CD4-positive, CD25-positive, alpha-beta regulatory T cell (primary cell): ENCODE measurements at regions not wholly inside any gene's neighbourhood (a gene's known extent, or its start where the extent isn't known, plus 50 kb on each side); places are given as distances from the start of the nearest gene placed in this dataset.
"Not testable (repeated sequence)": the region's sequence is repeated elsewhere in the genome, so short reads cannot be mapped to it uniquely, and the experiment has no call there.

Source experiments
- ATAC-seq, 2 donors: fragments of 150-1000 bp; cut with Tn5 transposase; one replicate each; pipeline ENCODE4 v1.10.0; 2021; ENCODE audit warnings: low read depth in 2 of 2, moderate number of reproducible peaks in 2 of 2, moderate library complexity in 1 of 2
- DNase-seq, 3 donors: peaks; one replicate each; pipeline versions ENCODE4 v3.0.0 to v3.0.0-alpha.2; 2012 to 2022; ENCODE audit warnings: mixed read lengths in 1 of 3
- H3K27ac ChIP-seq: one replicate; pipeline ENCODE4 v1.7.0; 2013; ENCODE audit warnings: mild to moderate bottlenecking, low read length; ENCODE audit not compliant: insufficient read depth, poor library complexity, severe bottlenecking
- H3K27me3 ChIP-seq: one replicate; pipeline ENCODE4 v1.7.0; 2013; ENCODE audit warnings: low read length; ENCODE audit not compliant: control insufficient read depth, insufficient read depth
- H3K36me3 ChIP-seq: one replicate; pipeline ENCODE4 v1.7.0; 2013; ENCODE audit warnings: mild to moderate bottlenecking, low read length, moderate library complexity; ENCODE audit not compliant: control insufficient read depth, insufficient read depth
- H3K4me1 ChIP-seq: 2 replicates; pipeline ENCODE4 v1.7.0; 2013; ENCODE audit warnings: mild to moderate bottlenecking, low read length; ENCODE audit not compliant: insufficient read depth, control insufficient read depth, poor library complexity, severe bottlenecking
- H3K4me3 ChIP-seq: one replicate; pipeline ENCODE4 v1.7.0; 2013; ENCODE audit warnings: low read depth, mild to moderate bottlenecking, low read length, moderate library complexity
- H3K9me3 ChIP-seq, 2 experiments: 1 replicate in 1 of 2; 2 replicates in 1 of 2; pipeline ENCODE4 v1.7.0; 2013; ENCODE audit warnings: low read length in 2 of 2, mild to moderate bottlenecking in 1 of 2, moderate library complexity in 1 of 2; ENCODE audit not compliant: control insufficient read depth in 2 of 2
- H3K27ac Mint-ChIP-seq, 3 donors: one replicate each; pipeline ENCODE4 v1.8.0; 2020 to 2022; ENCODE audit warnings: mild to moderate bottlenecking in 3 of 3, mixed read lengths in 3 of 3, moderate library complexity in 2 of 3
- H3K27me3 Mint-ChIP-seq: one replicate; pipeline ENCODE4 v1.8.0; 2022; ENCODE audit warnings: mild to moderate bottlenecking, mixed read lengths
- H3K36me3 Mint-ChIP-seq: one replicate; pipeline ENCODE4 v1.8.0; 2020; ENCODE audit warnings: mixed read lengths
- H3K4me1 Mint-ChIP-seq, 4 donors: one replicate each; pipeline ENCODE4 v1.8.0; 2020 to 2022; ENCODE audit warnings: mixed read lengths in 4 of 4, mild to moderate bottlenecking in 1 of 4
- H3K4me3 Mint-ChIP-seq, 4 donors: one replicate each; pipeline ENCODE4 v1.8.0; 2020 to 2022; ENCODE audit warnings: mild to moderate bottlenecking in 4 of 4, mixed read lengths in 4 of 4, moderate library complexity in 3 of 4
- H3K9me3 Mint-ChIP-seq, 7 donors: one replicate each; pipeline ENCODE4 v1.8.0; 2020 to 2022; ENCODE audit warnings: mixed read lengths in 7 of 7, mild to moderate bottlenecking in 3 of 7, moderate library complexity in 2 of 7

DNA sequence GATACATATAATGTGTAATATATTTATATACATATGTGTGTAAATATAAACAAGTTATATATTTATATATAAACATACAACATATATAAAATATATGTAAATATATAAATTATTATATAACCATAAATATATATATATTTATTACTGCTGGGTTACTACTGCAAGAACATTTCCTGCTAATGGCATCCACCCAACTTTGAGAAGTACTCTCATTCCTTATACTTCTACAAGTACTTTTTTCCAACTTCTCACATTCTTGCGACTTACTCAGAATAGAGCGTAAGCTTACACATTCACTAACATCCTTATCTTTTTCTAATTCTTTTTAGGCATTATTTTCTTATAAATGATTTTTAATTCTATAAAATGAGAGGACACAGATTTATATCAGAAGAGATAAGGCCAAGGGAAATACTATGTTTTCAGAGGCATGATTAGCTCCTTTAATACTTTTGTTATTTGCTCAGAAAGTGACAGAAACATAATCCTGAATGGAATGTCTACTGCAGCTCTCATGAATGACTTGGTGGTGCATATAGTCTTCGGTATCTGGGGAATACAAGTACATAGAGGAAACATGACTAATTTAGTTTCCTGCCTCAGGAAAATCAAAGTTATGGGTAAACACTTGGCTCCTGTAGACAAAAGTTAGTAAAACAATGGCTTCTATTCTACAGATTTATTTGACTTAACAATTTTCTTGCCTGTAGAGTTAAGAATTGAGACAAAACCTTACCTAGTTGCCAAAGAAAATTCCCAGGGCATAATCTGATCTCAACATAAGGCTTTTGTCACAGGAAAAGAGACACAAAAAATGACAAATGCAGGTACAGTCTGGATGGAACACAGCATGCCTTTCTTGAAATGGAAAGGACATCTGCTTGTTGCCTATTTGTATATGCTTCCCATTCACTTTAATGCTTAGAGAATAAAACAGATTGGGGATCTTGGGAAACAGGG is 453.9 kb downstream of the SQOR start:
- Mint-ChIP-seq H3K4me3 (no peak overlapping the region), H3K4me1 (no peaks in the 10 kb centered on the region), H3K36me3 (no peaks in the 10 kb centered on the region), H3K27me3 (no peaks in the 10 kb centered on the region), H3K9me3 (peaks cover 0 to 6% (median 0%) of the 10 kb centered on the region in 7 donors), H3K27ac (no peak overlapping the region)
- DNase-seq (no peak), ATAC-seq (no peak)
- Histone ChIP-seq H3K9me3 (no peaks in the 10 kb centered on the region), H3K4me3 (no peak overlapping the region), H3K4me1 (no peaks in the 10 kb centered on the region), H3K36me3 (no peaks in the 10 kb centered on the region), H3K27me3 (no peaks in the 10 kb centered on the region), H3K27ac (no peak overlapping the region)

DNA sequence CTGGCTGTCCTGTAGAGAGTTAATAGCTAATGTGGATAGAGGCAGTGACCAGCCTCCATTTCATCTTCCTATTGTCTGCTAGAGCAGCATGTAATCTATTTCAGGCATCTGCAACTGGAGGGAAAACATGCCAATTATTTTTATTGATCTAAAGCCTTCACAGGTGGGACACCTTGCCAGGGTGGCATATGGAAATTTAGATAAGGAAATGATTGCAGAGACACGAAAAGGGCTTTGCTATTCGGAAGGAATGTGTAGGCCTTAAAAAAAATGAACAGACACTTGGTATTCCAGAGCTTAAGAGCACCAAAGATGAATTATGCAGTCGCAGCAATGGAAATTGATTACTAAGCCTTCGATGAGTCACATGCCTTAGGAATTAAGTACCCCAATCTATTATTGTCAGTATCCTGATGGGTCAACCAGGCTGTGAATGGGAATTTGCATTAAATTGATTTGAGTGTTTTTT is 454.7 kb downstream of the SQOR start:
- ATAC-seq, result no peak
- H3K27me3 ChIP-seq, result no peaks in the 10 kb centered on the region
- no peak for DNase-seq
- Mint-ChIP-seq H3K4me1 (no peaks in the 10 kb centered on the region), H3K9me3 (peaks cover 0 to 9% (median 0%) of the 10 kb centered on the region in 7 donors), H3K27me3 (no peaks in the 10 kb centered on the region), H3K36me3 (no peaks in the 10 kb centered on the region), H3K4me3 (no peak overlapping the region), H3K27ac (no peak overlapping the region)
- no peaks in the 10 kb centered on the region for H3K36me3 ChIP-seq
- no peak overlapping the region for H3K27ac ChIP-seq
- H3K9me3 ChIP-seq, result no peaks in the 10 kb centered on the region
- H3K4me3 ChIP-seq, result no peak overlapping the region
- H3K4me1 ChIP-seq, result no peaks in the 10 kb centered on the region

DNA sequence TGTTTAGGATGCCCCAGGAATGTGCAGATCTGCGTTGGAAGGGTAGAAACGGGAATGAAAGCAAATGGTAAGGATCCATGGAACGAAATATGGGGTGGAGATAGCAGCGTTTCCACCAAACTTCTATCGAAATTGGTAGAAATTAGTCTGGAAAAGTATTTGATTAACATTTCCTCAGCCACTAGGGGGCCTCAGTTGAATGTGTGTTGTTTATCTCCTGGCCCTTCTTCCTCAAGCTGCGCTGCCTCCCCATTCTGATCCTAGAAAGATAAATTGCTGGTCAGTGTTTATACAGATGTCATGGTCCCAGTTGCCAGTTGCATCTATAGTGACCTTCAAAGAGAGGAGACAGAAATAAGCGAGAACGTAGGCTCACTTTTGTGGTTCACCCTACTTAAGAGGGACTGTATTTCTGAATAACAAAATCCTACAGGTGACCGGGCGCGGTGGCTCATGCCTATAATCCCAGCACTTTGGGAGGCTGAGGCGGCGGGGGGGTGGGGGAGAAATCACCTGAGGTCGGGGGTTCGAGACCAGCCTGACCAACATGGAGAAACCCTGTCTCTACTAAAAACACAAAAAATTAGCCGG is 457.1 kb downstream of the SQOR start:
- H3K9me3 ChIP-seq, result no peaks in the 10 kb centered on the region
- no peaks in the 10 kb centered on the region for H3K4me1 ChIP-seq
- DNase-seq, result peak in 1 of 3 donors; percentile 1
- Mint-ChIP-seq H3K36me3 (no peaks in the 10 kb centered on the region), H3K4me3 (no peak overlapping the region), H3K27me3 (no peaks in the 10 kb centered on the region), H3K9me3 (peaks cover 0 to 6% (median 0%) of the 10 kb centered on the region in 7 donors), H3K27ac (no peak overlapping the region), H3K4me1 (no peaks in the 10 kb centered on the region)
- H3K27me3 ChIP-seq, result no peaks in the 10 kb centered on the region
- no peak overlapping the region for H3K4me3 ChIP-seq
- H3K36me3 ChIP-seq, result no peaks in the 10 kb centered on the region
- no peak overlapping the region for H3K27ac ChIP-seq
- no peak for ATAC-seq

DNA sequence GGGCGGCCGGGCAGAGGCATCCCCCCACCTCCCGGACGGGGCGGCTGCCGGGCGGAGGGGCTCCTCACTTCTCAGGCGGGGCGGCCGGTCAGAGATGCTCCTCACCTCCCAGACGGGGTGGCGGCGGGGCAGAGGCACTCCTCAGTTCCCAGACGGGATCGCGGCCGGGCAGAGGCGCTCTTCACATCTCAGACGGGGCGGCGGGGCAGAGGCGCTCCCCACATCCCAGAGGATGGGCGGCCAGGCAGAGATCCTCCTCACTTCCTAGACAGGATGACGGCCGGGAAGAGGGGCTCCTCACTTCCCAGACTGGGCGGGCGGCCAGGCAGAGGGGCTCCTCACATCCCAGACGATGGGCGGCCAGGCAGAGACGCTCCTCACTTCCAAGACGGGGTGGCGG is 463.2 kb downstream of the SQOR start:
- not testable (repeated sequence) for DNase-seq, H3K27ac Mint-ChIP-seq, H3K9me3 ChIP-seq, H3K4me1 ChIP-seq, H3K27me3 ChIP-seq, H3K36me3 ChIP-seq, H3K27ac ChIP-seq, H3K4me3 Mint-ChIP-seq, ATAC-seq, H3K27me3 Mint-ChIP-seq, H3K36me3 Mint-ChIP-seq, H3K4me3 ChIP-seq, H3K4me1 Mint-ChIP-seq
- H3K9me3 Mint-ChIP-seq, result peaks cover 0 to 11% (median 5%) of the 10 kb centered on the region in 7 donors

DNA sequence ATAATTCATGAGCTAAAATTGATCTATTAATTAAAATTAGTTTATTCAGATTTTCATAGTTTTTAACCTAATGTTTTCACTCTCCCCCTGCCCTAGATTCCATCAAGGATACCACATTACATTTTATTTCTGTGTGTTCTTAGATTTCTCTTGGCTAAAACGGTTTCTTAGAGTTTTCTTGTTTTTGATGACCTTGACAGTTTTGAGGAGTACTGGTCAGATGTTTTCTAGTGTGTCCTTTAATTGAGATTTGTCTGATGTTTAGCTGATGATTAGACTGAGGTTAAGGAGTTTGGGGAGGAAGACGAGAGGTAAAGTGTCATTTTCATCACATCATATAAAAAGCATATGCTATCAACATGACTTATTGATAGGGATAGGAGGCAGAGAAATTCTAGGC is 475.9 kb downstream of the SQOR start:
- DNase-seq (no peak), ATAC-seq (no peak)
- H3K9me3 ChIP-seq, result no peaks in the 10 kb centered on the region

DNA sequence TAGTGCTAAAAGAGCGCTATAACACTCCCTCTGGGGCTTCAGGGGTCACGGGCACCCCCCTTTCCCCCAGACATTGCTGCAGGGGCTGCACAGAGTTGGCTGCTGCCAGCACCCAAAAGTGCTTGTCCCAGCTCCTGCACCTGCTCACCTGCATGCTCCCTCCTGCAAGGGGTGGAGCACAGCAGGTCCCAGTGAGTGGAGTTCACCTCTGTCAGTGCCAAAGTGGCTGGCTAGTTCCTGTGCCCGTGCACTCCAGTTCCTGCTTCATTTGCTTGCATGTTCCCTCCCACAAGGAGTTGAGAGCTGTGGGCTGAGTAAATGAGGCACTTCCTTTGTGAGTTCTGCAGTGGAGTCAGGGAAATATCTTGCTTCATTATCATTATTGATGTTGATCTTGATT is 476.9 kb downstream of the SQOR start:
- Histone ChIP-seq H3K36me3 (no peaks in the 10 kb centered on the region), H3K27me3 (no peaks in the 10 kb centered on the region), H3K4me1 (no peaks in the 10 kb centered on the region), H3K9me3 (no peaks in the 10 kb centered on the region), H3K27ac (no peak overlapping the region), H3K4me3 (no peak overlapping the region)
- Mint-ChIP-seq H3K27ac (no peak overlapping the region), H3K4me3 (no peak overlapping the region), H3K9me3 (peaks cover 0 to 5% (median 3%) of the 10 kb centered on the region in 7 donors), H3K27me3 (no peaks in the 10 kb centered on the region), H3K4me1 (no peaks in the 10 kb centered on the region), H3K36me3 (no peaks in the 10 kb centered on the region)
- DNase-seq (no peak), ATAC-seq (no peak)

More for the DNA sequence above, 475.9 kb downstream of the SQOR start:
- H3K27ac ChIP-seq, result no peak overlapping the region
- no peak overlapping the region for H3K4me3 ChIP-seq
- no peaks in the 10 kb centered on the region for H3K27me3 ChIP-seq
- Mint-ChIP-seq H3K9me3 (peaks cover 0 to 3% (median 2%) of the 10 kb centered on the region in 7 donors), H3K36me3 (no peaks in the 10 kb centered on the region), H3K4me1 (no peaks in the 10 kb centered on the region), H3K27me3 (no peaks in the 10 kb centered on the region), H3K27ac (no peak overlapping the region), H3K4me3 (no peak overlapping the region)
- H3K36me3 ChIP-seq, result no peaks in the 10 kb centered on the region
- no peaks in the 10 kb centered on the region for H3K4me1 ChIP-seq

DNA sequence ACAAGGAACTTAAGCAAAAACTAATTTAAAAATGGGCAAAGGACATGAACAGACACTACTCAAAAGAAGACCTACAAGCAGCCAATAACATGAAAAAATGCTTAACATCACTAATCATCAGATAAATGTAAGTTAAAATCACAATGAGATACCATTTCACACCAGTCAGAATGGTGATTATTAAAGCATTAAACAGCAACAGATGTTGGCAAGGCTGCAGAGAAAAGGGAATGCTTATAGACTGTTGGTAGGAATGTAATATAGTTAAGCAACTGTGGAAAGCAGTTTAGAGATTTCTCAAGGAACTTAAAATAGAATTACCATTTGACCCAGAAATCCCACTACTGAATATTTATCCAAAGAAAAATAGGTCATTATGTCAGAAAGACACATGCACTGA is 482.2 kb downstream of the SQOR start:
- Histone ChIP-seq H3K27ac (no peak overlapping the region), H3K4me3 (no peak overlapping the region), H3K36me3 (no peaks in the 10 kb centered on the region), H3K9me3 (no peaks in the 10 kb centered on the region), H3K4me1 (no peaks in the 10 kb centered on the region), H3K27me3 (no peaks in the 10 kb centered on the region)
- no peak overlapping the region for H3K4me3 Mint-ChIP-seq
- no peaks in the 10 kb centered on the region for H3K36me3 Mint-ChIP-seq
- no peak for ATAC-seq
- no peaks in the 10 kb centered on the region for H3K27me3 Mint-ChIP-seq
- peaks cover 0 to 17% (median 5%) of the 10 kb centered on the region in 7 donors for H3K9me3 Mint-ChIP-seq
- no peak for DNase-seq
- H3K27ac Mint-ChIP-seq, result no peak overlapping the region
- no peaks in the 10 kb centered on the region for H3K4me1 Mint-ChIP-seq
